K562 (cell line): ENCODE measurements at regions not wholly inside any gene's neighbourhood (a gene's known extent, or its start where the extent isn't known, plus 50 kb on each side); places are given as distances from the start of the nearest gene placed in this dataset.

Experiments used
- CUX1 ChIP-seq: fragments of 200-800 bp; sonication (Bioruptor generic); IDR thresholded peaks from 2 replicates; pipeline ENCODE4 v1.6.1; 2016; ENCODE audit warnings: missing genetic modification characterization, missing compliant biosample characterization
- GTF2A2 ChIP-seq: IDR thresholded peaks from 2 replicates; pipeline ENCODE4 v1.6.1; 2016; ENCODE audit warnings: mild to moderate bottlenecking, missing genetic modification characterization, missing compliant biosample characterization
- HES1 ChIP-seq: fragments of 450-650 bp; IDR thresholded peaks from 2 replicates; pipeline ENCODE4 v1.6.1; 2016; ENCODE audit warnings: low read depth, mild to moderate bottlenecking, moderate library complexity
- MCM2 ChIP-seq: fragments of 450-650 bp; IDR thresholded peaks from 2 replicates; pipeline ENCODE4 v1.6.1; 2017; ENCODE audit warnings: low read depth, mild to moderate bottlenecking
- RBBP5 ChIP-seq: fragments of 200-600 bp; sonication (generic); IDR thresholded peaks from 2 replicates; pipeline ENCODE4 v1.6.1; 2012; ENCODE audit warnings: borderline replicate concordance, mild to moderate bottlenecking, low read length, control low read depth, inconsistent platforms; ENCODE audit not compliant: insufficient read depth, poor library complexity, severe bottlenecking
- RFX7 ChIP-seq: fragments of 250-450 bp; sonication (Bioruptor Pico); IDR thresholded peaks from 2 replicates; pipeline ENCODE4 v1.5.1; 2021; ENCODE audit warnings: mild to moderate bottlenecking
- SRSF9 ChIP-seq: fragments of 200-400 bp; formaldehyde crosslinking; IDR thresholded peaks from 2 replicates; pipeline ENCODE4 v1.6.1; 2017; ENCODE audit warnings: low read depth, low read length, borderline replicate concordance
- TRIM28 ChIP-seq: fragments of 450-650 bp; IDR thresholded peaks from 2 replicates; pipeline ENCODE4 v1.6.1; 2017
- ZNF407 ChIP-seq: fragments of 450-650 bp; IDR thresholded peaks from 2 replicates; pipeline ENCODE4 v1.6.1; 2016; ENCODE audit warnings: low read depth
- TF ChIP-seq, protein P1 (sequence below), 2 experiments: fragments of 450-650 bp; IDR thresholded peaks; 2 replicates each; pipeline ENCODE4 v1.6.1; 2016
- TF ChIP-seq, protein P2 (sequence below): sonication (generic); formaldehyde crosslinking; IDR thresholded peaks from 2 replicates; pipeline ENCODE4 v1.8.1; 2023; ENCODE audit warnings: mild to moderate bottlenecking, missing genetic modification reagents

DNA sequence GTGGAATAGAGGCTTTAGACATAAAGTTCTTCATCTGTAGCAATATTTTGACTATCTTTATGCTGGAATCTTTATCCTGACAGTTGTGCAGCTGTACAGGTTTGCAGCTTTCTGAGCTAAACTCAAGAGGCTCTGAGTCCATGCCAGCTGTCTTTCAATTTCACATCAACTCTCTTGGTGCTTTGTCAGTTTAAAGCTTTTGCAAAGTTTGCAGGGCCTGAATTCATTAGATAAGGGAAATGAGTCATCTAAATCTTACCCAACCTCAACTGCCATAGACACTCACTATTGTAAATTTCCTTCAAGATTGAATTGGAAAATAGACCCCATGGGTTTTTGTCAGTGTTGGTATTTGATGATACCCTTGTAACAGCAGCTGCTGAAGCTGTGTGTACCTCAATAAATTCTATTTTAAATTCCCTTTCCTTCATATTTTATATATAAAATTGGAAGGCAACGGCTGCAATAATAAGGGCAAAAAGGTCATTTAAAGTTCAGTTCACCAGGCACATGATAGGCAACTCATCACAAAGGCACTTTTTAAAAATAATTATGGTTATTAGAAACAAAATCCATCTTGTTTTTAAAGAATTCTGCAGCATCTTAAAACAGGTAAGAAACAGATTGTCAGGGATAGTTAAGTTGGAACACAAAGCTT is 169.9 kb upstream of the SLC39A10 start (continued):
- no peak for TF ChIP-seq ZNF407
- TF ChIP-seq GTF2A2 (tag) = no peak
- TF ChIP-seq HES1 = 0 out of 2 replicates have a peak, but pooled peaks have one; percentile 31
- TF ChIP-seq TRIM28 = no peak
- TF ChIP-seq, protein P1, sequence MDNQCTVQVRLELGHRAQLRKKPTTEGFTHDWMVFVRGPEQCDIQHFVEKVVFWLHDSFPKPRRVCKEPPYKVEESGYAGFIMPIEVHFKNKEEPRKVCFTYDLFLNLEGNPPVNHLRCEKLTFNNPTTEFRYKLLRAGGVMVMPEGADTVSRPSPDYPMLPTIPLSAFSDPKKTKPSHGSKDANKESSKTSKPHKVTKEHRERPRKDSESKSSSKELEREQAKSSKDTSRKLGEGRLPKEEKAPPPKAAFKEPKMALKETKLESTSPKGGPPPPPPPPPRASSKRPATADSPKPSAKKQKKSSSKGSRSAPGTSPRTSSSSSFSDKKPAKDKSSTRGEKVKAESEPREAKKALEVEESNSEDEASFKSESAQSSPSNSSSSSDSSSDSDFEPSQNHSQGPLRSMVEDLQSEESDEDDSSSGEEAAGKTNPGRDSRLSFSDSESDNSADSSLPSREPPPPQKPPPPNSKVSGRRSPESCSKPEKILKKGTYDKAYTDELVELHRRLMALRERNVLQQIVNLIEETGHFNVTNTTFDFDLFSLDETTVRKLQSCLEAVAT (IDR thresholded peaks at IDR 0.05) = no peak
- no peak for TF ChIP-seq RFX7 (CRISPR knock-in tag)
- no peak for TF ChIP-seq MCM2
- no peak for TF ChIP-seq RBBP5
- no peak for TF ChIP-seq CUX1 (CRISPR knock-in tag)
- TF ChIP-seq SRSF9 = no peak
- TF ChIP-seq, protein P2, sequence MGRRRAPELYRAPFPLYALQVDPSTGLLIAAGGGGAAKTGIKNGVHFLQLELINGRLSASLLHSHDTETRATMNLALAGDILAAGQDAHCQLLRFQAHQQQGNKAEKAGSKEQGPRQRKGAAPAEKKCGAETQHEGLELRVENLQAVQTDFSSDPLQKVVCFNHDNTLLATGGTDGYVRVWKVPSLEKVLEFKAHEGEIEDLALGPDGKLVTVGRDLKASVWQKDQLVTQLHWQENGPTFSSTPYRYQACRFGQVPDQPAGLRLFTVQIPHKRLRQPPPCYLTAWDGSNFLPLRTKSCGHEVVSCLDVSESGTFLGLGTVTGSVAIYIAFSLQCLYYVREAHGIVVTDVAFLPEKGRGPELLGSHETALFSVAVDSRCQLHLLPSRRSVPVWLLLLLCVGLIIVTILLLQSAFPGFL (CRISPR knock-in tag) = no peak
